H9 (cell line): ENCODE measurements at regions not wholly inside any gene's neighbourhood (a gene's known extent, or its start where the extent isn't known, plus 50 kb on each side); places are given as distances from the start of the nearest gene placed in this dataset.

Experiments used
- DNase-seq: peaks from one replicate; pipeline ENCODE4 v3.0.0-alpha.2; 2017
- H2AFZ ChIP-seq: one replicate; pipeline ENCODE4 v1.6.1; 2013; ENCODE audit warnings: mild to moderate bottlenecking, low read length, control low read depth, moderate library complexity
- H2AK5ac ChIP-seq: 2 replicates; pipeline ENCODE4 v1.6.1; 2013; ENCODE audit warnings: low read length, control low read depth, mixed read lengths; ENCODE audit not compliant: insufficient read length
- H2BK120ac ChIP-seq: one replicate; pipeline ENCODE4 v1.6.1; 2013; ENCODE audit warnings: low read depth, mild to moderate bottlenecking, low read length, control low read depth, inconsistent platforms; ENCODE audit not compliant: poor library complexity, severe bottlenecking
- H2BK12ac ChIP-seq: 2 replicates; pipeline ENCODE4 v1.6.1; 2013; ENCODE audit warnings: low read length, control low read depth, mixed read lengths, low read depth; ENCODE audit not compliant: insufficient read length
- H2BK15ac ChIP-seq: 2 replicates; pipeline ENCODE4 v1.6.1; 2013; ENCODE audit warnings: low read depth, low read length, control low read depth
- H2BK20ac ChIP-seq: one replicate; pipeline ENCODE4 v1.6.1; 2013; ENCODE audit warnings: low read depth, mild to moderate bottlenecking, low read length, control low read depth, inconsistent platforms; ENCODE audit not compliant: poor library complexity, severe bottlenecking
- H2BK5ac ChIP-seq: 2 replicates; pipeline ENCODE4 v1.6.1; 2013; ENCODE audit warnings: low read length, control low read depth, mixed read lengths; ENCODE audit not compliant: insufficient read length
- H3K14ac ChIP-seq: 2 replicates; pipeline ENCODE4 v1.6.1; 2013; ENCODE audit warnings: low read length, control low read depth; ENCODE audit not compliant: insufficient read depth
- H3K18ac ChIP-seq: 2 replicates; pipeline ENCODE4 v1.6.1; 2013; ENCODE audit warnings: low read depth, mild to moderate bottlenecking, mixed read lengths, low read length, control low read depth; ENCODE audit not compliant: insufficient read length
- H3K23ac ChIP-seq: 2 replicates; pipeline ENCODE4 v1.6.1; 2013; ENCODE audit warnings: low read length, control low read depth, mixed read lengths, low read depth; ENCODE audit not compliant: insufficient read length
- H3K23me2 ChIP-seq: 2 replicates; pipeline ENCODE4 v1.6.1; 2013; ENCODE audit warnings: low read depth, mild to moderate bottlenecking, mixed read lengths, low read length, control low read depth; ENCODE audit not compliant: insufficient read length, poor library complexity, severe bottlenecking
- H3K27ac ChIP-seq: 2 replicates; pipeline ENCODE4 v1.5.1; 2013; ENCODE audit warnings: low read length, control low read depth, mixed read lengths, low read depth; ENCODE audit not compliant: insufficient read length
- H3K27me3 ChIP-seq: 2 replicates; pipeline ENCODE4 v1.6.1; 2013; ENCODE audit warnings: low read length, control low read depth, inconsistent platforms; ENCODE audit not compliant: insufficient read depth
- H3K4ac ChIP-seq: 2 replicates; pipeline ENCODE4 v1.6.1; 2013; ENCODE audit warnings: low read depth, mild to moderate bottlenecking, control low read depth, inconsistent platforms, low read length, moderate library complexity
- H3K4me1 ChIP-seq: 2 replicates; pipeline ENCODE4 v1.6.1; 2013; ENCODE audit warnings: low read length, control low read depth, inconsistent platforms; ENCODE audit not compliant: insufficient read depth
- H3K4me2 ChIP-seq: 2 replicates; pipeline ENCODE4 v1.6.1; 2013; ENCODE audit warnings: low read length, control low read depth, mixed read lengths; ENCODE audit not compliant: insufficient read length, insufficient read depth
- H3K56ac ChIP-seq: 2 replicates; pipeline ENCODE4 v1.6.1; 2013; ENCODE audit warnings: low read depth, mild to moderate bottlenecking, mixed read lengths, low read length, control low read depth; ENCODE audit not compliant: insufficient read length
- H3K79me1 ChIP-seq: 2 replicates; pipeline ENCODE4 v1.6.1; 2013; ENCODE audit warnings: low read depth, mild to moderate bottlenecking, moderate library complexity, low read length, control low read depth, inconsistent platforms; ENCODE audit not compliant: insufficient read depth, poor library complexity, severe bottlenecking
- H3K79me2 ChIP-seq: 2 replicates; pipeline ENCODE4 v1.6.1; 2013; ENCODE audit warnings: low read length, control low read depth, inconsistent platforms; ENCODE audit not compliant: insufficient read depth
- H3K9ac ChIP-seq: 2 replicates; pipeline ENCODE4 v1.6.1; 2013; ENCODE audit warnings: low read length, control low read depth, mixed read lengths; ENCODE audit not compliant: insufficient read length; ENCODE audit errors: extremely low read depth
- H3K9me3 ChIP-seq: one replicate; pipeline ENCODE4 v1.6.1; 2013; ENCODE audit warnings: low read depth, low read length, inconsistent platforms; ENCODE audit not compliant: control insufficient read depth
- H3T11ph ChIP-seq: one replicate; pipeline ENCODE4 v1.6.1; 2013; ENCODE audit warnings: mild to moderate bottlenecking, low read length, control low read depth, inconsistent platforms
- H4K20me1 ChIP-seq: one replicate; pipeline ENCODE4 v1.6.1; 2013; ENCODE audit not compliant: control insufficient read depth, insufficient read length, insufficient read depth
- H4K5ac ChIP-seq: 2 replicates; pipeline ENCODE4 v1.6.1; 2013; ENCODE audit warnings: low read depth, mild to moderate bottlenecking, mixed read lengths, low read length, control low read depth; ENCODE audit not compliant: insufficient read length
- H4K8ac ChIP-seq: replicated peaks from 2 replicates; pipeline ENCODE4 v1.6.1; 2013; ENCODE audit warnings: low read length, control low read depth, mixed read lengths, low read depth; ENCODE audit not compliant: insufficient read length
- H4K91ac ChIP-seq: 2 replicates; pipeline ENCODE4 v1.6.1; 2013; ENCODE audit warnings: low read depth, mild to moderate bottlenecking, moderate library complexity, mixed read lengths, low read length, control low read depth; ENCODE audit not compliant: insufficient read length
- H3K27ac Mint-ChIP-seq, 3 experiments: 2 replicates in 2 of 3; 3 replicates in 1 of 3; pipeline ENCODE4 v1.8.0; 2020 to 2021; ENCODE audit warnings: mixed read lengths in 3 of 3, mild to moderate bottlenecking in 1 of 3, moderate library complexity in 1 of 3
- H3K27me3 Mint-ChIP-seq: 2 replicates; pipeline ENCODE4 v1.8.0; 2021; ENCODE audit warnings: low read depth, mild to moderate bottlenecking, moderate library complexity, mixed read lengths
- H3K36me3 Mint-ChIP-seq, 3 experiments: 2 replicates in 2 of 3; 3 replicates in 1 of 3; pipeline ENCODE4 v1.8.0; 2020 to 2021; ENCODE audit warnings: low read depth in 3 of 3, mixed read lengths in 3 of 3; ENCODE audit not compliant: insufficient read depth in 1 of 3
- H3K4me1 Mint-ChIP-seq, 2 experiments: 2 replicates each; pipeline ENCODE4 v1.8.0; 2020; ENCODE audit warnings: mixed read lengths in 2 of 2
- H3K4me3 Mint-ChIP-seq, 2 experiments: 2 replicates in 1 of 2; 3 replicates in 1 of 2; pipeline ENCODE4 v1.8.0; 2020 to 2021; ENCODE audit warnings: mild to moderate bottlenecking in 2 of 2, mixed read lengths in 2 of 2, moderate library complexity in 1 of 2
- H3K9me3 Mint-ChIP-seq, 2 experiments: 2 replicates in 1 of 2; 3 replicates in 1 of 2; pipeline ENCODE4 v1.8.0; 2020; ENCODE audit warnings: mild to moderate bottlenecking in 2 of 2, mixed read lengths in 2 of 2, moderate library complexity in 1 of 2
- WGBS: extraction: QIAGEN DNeasy Blood & Tissue Kit; methylation state at CpG from one replicate; pipeline ENCODE4 v1.1.7; 2013; ENCODE audit warnings: missing lambda C conversion rate, low lambda C conversion rate, mixed read lengths; ENCODE audit not compliant: insufficient read length; ENCODE audit errors: extremely low coverage; 5-methylcytosine and 5-hydroxymethylcytosine counted together
- TF ChIP-seq, protein P1 (sequence below): fragments of 200-600 bp; sonication (generic); conservative IDR thresholded peaks from 3 replicates; pipeline ENCODE4 v1.8.0; 2021; ENCODE audit warnings: antibody characterized with exemption, mild to moderate bottlenecking

GRCh38 chr9:89670114-89670513, 65.3 kb downstream of the GADD45G start:
- Histone ChIP-seq H2AFZ (no peak overlapping the region), H4K91ac (no peak overlapping the region), H3K27ac (no peak overlapping the region), H3K56ac (no peak overlapping the region), H3K14ac (no peak overlapping the region; the same call in 1 of the 2 replicates), H3K4me2 (no peak overlapping the region), H3K4ac (no peak overlapping the region), H2BK120ac (no peak overlapping the region), H3K9ac (no peak overlapping the region), H4K8ac (no peak overlapping the region), H3K23ac (no peak overlapping the region), H3K18ac (no peak overlapping the region), H3K79me1 (no peaks in the 10 kb centered on the region), H2AK5ac (no peak overlapping the region), H2BK5ac (no peak overlapping the region), H4K5ac (no peak overlapping the region), H3T11ph (no peak overlapping the region), H3K9me3 (no peaks in the 10 kb centered on the region), H3K23me2 (no peaks in the 10 kb centered on the region), H3K4me1 (0 out of 2 replicates have a peak, but pooled peaks cover 2% of the 10 kb centered on the region), H2BK20ac (no peak overlapping the region), H2BK12ac (no peak overlapping the region), H3K79me2 (no peaks in the 10 kb centered on the region), H3K27me3 (no peaks in the 10 kb centered on the region), H2BK15ac (no peak overlapping the region), H4K20me1 (no peaks in the 10 kb centered on the region)
- Mint-ChIP-seq H3K4me1 (peaks cover 24 to 25% of the 10 kb centered on the region in 2 experiments), H3K27me3 (peaks cover 3% of the 10 kb centered on the region), H3K4me3 (no peak overlapping the region), H3K27ac (no peak overlapping the region), H3K9me3 (peaks cover 6 to 9% of the 10 kb centered on the region in 2 experiments), H3K36me3 (peaks cover 3 to 10% (median 4%) of the 10 kb centered on the region in 3 experiments; a peak in 5 of 7 replicates)
- DNase-seq: no peak
- WGBS: no CpG with 5 or more reads among the region's 5 CpGs
- TF ChIP-seq, protein P1, sequence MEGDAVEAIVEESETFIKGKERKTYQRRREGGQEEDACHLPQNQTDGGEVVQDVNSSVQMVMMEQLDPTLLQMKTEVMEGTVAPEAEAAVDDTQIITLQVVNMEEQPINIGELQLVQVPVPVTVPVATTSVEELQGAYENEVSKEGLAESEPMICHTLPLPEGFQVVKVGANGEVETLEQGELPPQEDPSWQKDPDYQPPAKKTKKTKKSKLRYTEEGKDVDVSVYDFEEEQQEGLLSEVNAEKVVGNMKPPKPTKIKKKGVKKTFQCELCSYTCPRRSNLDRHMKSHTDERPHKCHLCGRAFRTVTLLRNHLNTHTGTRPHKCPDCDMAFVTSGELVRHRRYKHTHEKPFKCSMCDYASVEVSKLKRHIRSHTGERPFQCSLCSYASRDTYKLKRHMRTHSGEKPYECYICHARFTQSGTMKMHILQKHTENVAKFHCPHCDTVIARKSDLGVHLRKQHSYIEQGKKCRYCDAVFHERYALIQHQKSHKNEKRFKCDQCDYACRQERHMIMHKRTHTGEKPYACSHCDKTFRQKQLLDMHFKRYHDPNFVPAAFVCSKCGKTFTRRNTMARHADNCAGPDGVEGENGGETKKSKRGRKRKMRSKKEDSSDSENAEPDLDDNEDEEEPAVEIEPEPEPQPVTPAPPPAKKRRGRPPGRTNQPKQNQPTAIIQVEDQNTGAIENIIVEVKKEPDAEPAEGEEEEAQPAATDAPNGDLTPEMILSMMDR: no peak
